ENCODE measurements at regions not wholly inside any gene's neighbourhood (a gene's known extent, or its start where the extent isn't known, plus 50 kb on each side); places are given as distances from the start of the nearest gene placed in this dataset.

GRCh38 chr1:229192031-229192430 lies 78.9 kb upstream of the RAB4A start:
- Histone ChIP-seq H3K4me1 (replicated peaks in 1 of 2) (peaks cover 4 to 8% of the 10 kb centered on the region in 2 donors), H3K27ac (no peak overlapping the region), H3K4me3 (no peak overlapping the region), H3K36me3 (replicated peaks in 1 of 2) (no peaks in the 10 kb centered on the region), H3K27me3 (no peaks in the 10 kb centered on the region), H3K9me3 (replicated peaks in 1 of 3) (no peaks in the 10 kb centered on the region)
- TF ChIP-seq CTCF (IDR thresholded peaks at IDR 0.05) (no peak), POLR2A (IDR thresholded peaks at IDR 0.05) (no peak)
- intact Hi-C loops (cut with DNase I), result no loop called here
- DNase-seq, result no peak
- 15 to 38% (median 22%) methylated on average over 1 of the region's 1 CpG for WGBS, 4 donors

GRCh38 chr1:229192853-229193252 lies 78.1 kb upstream of the RAB4A start:
- no peak overlapping the region for H3K27ac ChIP-seq
- 79 to 84% (median 83%) methylated on average over 4 of the region's 4 CpGs for WGBS, 4 donors
- no peak for DNase-seq
- no peaks in the 10 kb centered on the region for H3K9me3 ChIP-seq (replicated peaks in 1 of 3)
- H3K4me3 ChIP-seq, result no peak overlapping the region
- peaks cover 4 to 8% of the 10 kb centered on the region in 2 donors for H3K4me1 ChIP-seq (replicated peaks in 1 of 2)
- intact Hi-C loops (cut with DNase I), result no loop called here
- H3K36me3 ChIP-seq (replicated peaks in 1 of 2), result no peaks in the 10 kb centered on the region
- no peaks in the 10 kb centered on the region for H3K27me3 ChIP-seq
- no peak for TF ChIP-seq POLR2A (IDR thresholded peaks at IDR 0.05)
- TF ChIP-seq CTCF (IDR thresholded peaks at IDR 0.05), result no peak

- TF ChIP-seq CTCF (IDR thresholded peaks at IDR 0.05), result no peak
- TF ChIP-seq POLR2A (IDR thresholded peaks at IDR 0.05), result no peak
- Histone ChIP-seq H3K9me3 (replicated peaks in 1 of 3) (no peaks in the 10 kb centered on the region), H3K4me1 (replicated peaks in 1 of 2) (peaks cover 4 to 8% of the 10 kb centered on the region in 2 donors), H3K27me3 (no peaks in the 10 kb centered on the region), H3K27ac (no peak overlapping the region), H3K4me3 (no peak overlapping the region), H3K36me3 (replicated peaks in 1 of 2) (no peaks in the 10 kb centered on the region)
- intact Hi-C loops (cut with DNase I), result no loop called here
- DNase-seq, result no peak
- 91 to 94% (median 93%) methylated on average over 9 of the region's 9 CpGs for WGBS, 4 donors
These were observed 76.8 kb upstream of the RAB4A start for GRCh38 chr1:229194096-229194495.

- H3K36me3 ChIP-seq (replicated peaks in 1 of 2), result no peaks in the 10 kb centered on the region
- intact Hi-C loops (cut with DNase I), result no loop called here
- peaks cover 4 to 12% of the 10 kb centered on the region in 2 donors for H3K4me1 ChIP-seq (replicated peaks in 1 of 2)
- DNase-seq, result no peak
- H3K4me3 ChIP-seq, result no peak overlapping the region
- 81 to 96% (median 88%) methylated on average over 1 of the region's 1 CpG for WGBS, 4 donors
- no peak for TF ChIP-seq CTCF (IDR thresholded peaks at IDR 0.05)
- H3K27ac ChIP-seq, result no peak overlapping the region
- H3K27me3 ChIP-seq, result no peaks in the 10 kb centered on the region
- no peaks in the 10 kb centered on the region for H3K9me3 ChIP-seq (replicated peaks in 1 of 3)
These were observed 75.7 kb upstream of the RAB4A start for GRCh38 chr1:229195246-229195645.
